Stimulated activated CD8-positive, alpha-beta memory T cell treated with anti-CD3 and anti-CD28 coated beads, Interleukin-4, amount 100 ng/mL, for 1 hour (primary cell): ENCODE measurements at regions not wholly inside any gene's neighbourhood (a gene's known extent, or its start where the extent isn't known, plus 50 kb on each side); places are given as distances from the start of the nearest gene placed in this dataset.
"Not testable (repeated sequence)": the region's sequence is repeated elsewhere in the genome, so short reads cannot be mapped to it uniquely, and the experiment has no call there.

Source experiments
- DNase-seq, 2 donors: peaks; one replicate each; pipeline ENCODE4 v3.0.0-alpha.2; 2020; ENCODE audit warnings: low read depth in 2 of 2, low spot score in 1 of 2

GRCh38 chr15:62218841-62219240, 53.8 kb upstream of the C2CD4B start:
- DNase-seq, result no peak

- DNase-seq, result no peak
These were observed 54.7 kb upstream of the C2CD4B start for GRCh38 chr15:62219799-62220198.

- DNase-seq, result no peak
These were observed 57.9 kb upstream of the C2CD4B start for GRCh38 chr15:62223020-62223419.

GRCh38 chr15:62228604-62229003, 63.5 kb upstream of the C2CD4B start:
- DNase-seq, result no peak

GRCh38 chr15:62231856-62232255, 66.8 kb upstream of the C2CD4B start:
- no peak for DNase-seq

GRCh38 chr15:62240121-62241096, 75.3 kb upstream of the C2CD4B start:
- no peak for DNase-seq

- no peak for DNase-seq
These were observed 76.2 kb upstream of the C2CD4B start for GRCh38 chr15:62241135-62241770.

GRCh38 chr15:62242999-62243398, 77.9 kb upstream of the C2CD4B start:
- no peak for DNase-seq

GRCh38 chr15:62244762-62245161, 79.7 kb upstream of the C2CD4B start:
- no peak for DNase-seq

GRCh38 chr15:62248277-62248984, 83.3 kb upstream of the C2CD4B start:
- no peak for DNase-seq

- no peak for DNase-seq
These were observed 84.4 kb upstream of the C2CD4B start for GRCh38 chr15:62249501-62249900.

- no peak for DNase-seq
These were observed 85.1 kb upstream of the C2CD4B start for GRCh38 chr15:62250186-62250585.

- DNase-seq, result no peak
These were observed 85.9 kb upstream of the C2CD4B start for GRCh38 chr15:62250978-62251377.

GRCh38 chr15:62253294-62253693, 88.2 kb upstream of the C2CD4B start:
- DNase-seq, result no peak

GRCh38 chr15:62254137-62254934, 89.3 kb upstream of the C2CD4B start:
- DNase-seq, result peak; percentile 3 to 15

- not testable (repeated sequence) for DNase-seq
These were observed 91.3 kb upstream of the C2CD4B start for GRCh38 chr15:62256430-62256829.

GRCh38 chr15:62257996-62258521, 93.0 kb upstream of the C2CD4B start:
- DNase-seq, result no peak

- no peak for DNase-seq
These were observed 97.3 kb upstream of the C2CD4B start for GRCh38 chr15:62262305-62262941.

GRCh38 chr15:62264196-62264595, 99.1 kb upstream of the C2CD4B start:
- DNase-seq, result no peak

- no peak for DNase-seq
These were observed 104.4 kb upstream of the C2CD4B start for GRCh38 chr15:62269504-62269903.
